A204.1 (cell line): ENCODE measurements at regions not wholly inside any gene's neighbourhood (a gene's known extent, or its start where the extent isn't known, plus 50 kb on each side); places are given as distances from the start of the nearest gene placed in this dataset.

Experiments
- FAIRE-seq: peaks from 2 replicates; lab custom pipeline; 2012; peaks lifted over from hg19 to GRCh38; lab: Jason Lieb, UNC

GRCh38 chr10:61139592-61139953 lies 195.6 kb upstream of the RHOBTB1 start:
- no peak for FAIRE-seq

- no peak for FAIRE-seq
Observed at GRCh38 chr10:61138708-61139591, 195.0 kb upstream of the RHOBTB1 start.

GRCh38 chr10:61136139-61136538 lies 192.2 kb upstream of the RHOBTB1 start:
- no peak for FAIRE-seq

GRCh38 chr10:61135276-61135721 lies 191.3 kb upstream of the RHOBTB1 start:
- FAIRE-seq, result no peak

GRCh38 chr10:61130366-61130765 lies 186.4 kb upstream of the RHOBTB1 start:
- FAIRE-seq, result no peak

GRCh38 chr10:61128196-61128595 lies 184.2 kb upstream of the RHOBTB1 start:
- FAIRE-seq, result no peak

- FAIRE-seq, result no peak
Observed at GRCh38 chr10:61125560-61126170, 181.7 kb upstream of the RHOBTB1 start.

GRCh38 chr10:61124756-61125530 lies 181.0 kb upstream of the RHOBTB1 start:
- FAIRE-seq, result no peak

- no peak for FAIRE-seq
Observed at GRCh38 chr10:61120805-61121204, 176.8 kb upstream of the RHOBTB1 start.

GRCh38 chr10:61119573-61119972 lies 175.6 kb upstream of the RHOBTB1 start:
- no peak for FAIRE-seq

- no peak for FAIRE-seq
Observed at GRCh38 chr10:61115897-61116296, 171.9 kb upstream of the RHOBTB1 start.

- FAIRE-seq, result no peak
Observed at GRCh38 chr10:61112771-61113170, 168.8 kb upstream of the RHOBTB1 start.

GRCh38 chr10:61110936-61111335 lies 167.0 kb upstream of the RHOBTB1 start:
- FAIRE-seq, result no peak

GRCh38 chr10:61110188-61110844 lies 166.3 kb upstream of the RHOBTB1 start:
- no peak for FAIRE-seq

- FAIRE-seq, result no peak
Observed at GRCh38 chr10:61108915-61109314, 164.9 kb upstream of the RHOBTB1 start.

GRCh38 chr10:61100887-61101286 lies 156.9 kb upstream of the RHOBTB1 start:
- no peak for FAIRE-seq

- FAIRE-seq, result no peak
Observed at GRCh38 chr10:61099756-61100155, 155.8 kb upstream of the RHOBTB1 start.

GRCh38 chr10:61098966-61099365 lies 155.0 kb upstream of the RHOBTB1 start:
- no peak for FAIRE-seq

GRCh38 chr10:61097026-61097425 lies 153.0 kb upstream of the RHOBTB1 start:
- no peak for FAIRE-seq

- no peak for FAIRE-seq
Observed at GRCh38 chr10:61096056-61096455, 152.1 kb upstream of the RHOBTB1 start.

GRCh38 chr10:61091531-61091930 lies 147.5 kb upstream of the RHOBTB1 start:
- no peak for FAIRE-seq

- no peak for FAIRE-seq
Observed at GRCh38 chr10:61089251-61089650, 145.3 kb upstream of the RHOBTB1 start.
